ENCODE measurements at regions not wholly inside any gene's neighbourhood (a gene's known extent, or its start where the extent isn't known, plus 50 kb on each side); places are given as distances from the start of the nearest gene placed in this dataset.

- DNase-seq (ENCODE audit: low read depth in 1 of 2, low spot score in 1 of 2): no peak
- in situ Hi-C loops (cut with HindIII; ENCODE audit: low pct_unique_long_range_greater_than_20kb, low sequenced_read_pairs): no loop called here
- no peak for TF ChIP-seq JUND (IDR thresholded peaks at IDR 0.05; ENCODE audit: low read depth)
These were observed 287.1 kb upstream of the ID2 start for GRCh38 chr2:8394569-8395359.

DNA sequence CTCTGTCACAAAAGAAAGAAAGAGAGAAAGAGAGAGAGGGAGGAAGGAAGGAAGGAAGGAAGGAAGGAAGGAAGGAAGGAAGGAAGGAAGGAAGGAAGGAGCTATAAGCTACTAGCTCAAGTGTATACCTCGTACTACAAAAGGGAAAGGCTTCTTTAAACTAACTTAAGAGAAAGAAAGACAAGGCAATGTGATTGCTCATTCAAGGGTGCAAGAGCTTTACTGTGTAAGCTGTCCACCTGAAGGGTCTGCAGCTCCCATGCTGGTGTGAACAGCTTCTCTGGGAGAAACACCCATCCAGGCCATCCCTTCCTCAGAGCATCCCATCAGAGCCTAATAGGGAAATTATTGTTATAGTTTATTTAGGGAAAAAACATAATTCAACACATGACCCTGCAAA lies 286.1 kb upstream of the ID2 start:
- TF ChIP-seq JUND (IDR thresholded peaks at IDR 0.05; ENCODE audit: low read depth): no peak
- in situ Hi-C loops (cut with HindIII; ENCODE audit: low pct_unique_long_range_greater_than_20kb, low sequenced_read_pairs): no loop called here
- no peak for DNase-seq (ENCODE audit: low read depth in 1 of 2, low spot score in 1 of 2)

DNA sequence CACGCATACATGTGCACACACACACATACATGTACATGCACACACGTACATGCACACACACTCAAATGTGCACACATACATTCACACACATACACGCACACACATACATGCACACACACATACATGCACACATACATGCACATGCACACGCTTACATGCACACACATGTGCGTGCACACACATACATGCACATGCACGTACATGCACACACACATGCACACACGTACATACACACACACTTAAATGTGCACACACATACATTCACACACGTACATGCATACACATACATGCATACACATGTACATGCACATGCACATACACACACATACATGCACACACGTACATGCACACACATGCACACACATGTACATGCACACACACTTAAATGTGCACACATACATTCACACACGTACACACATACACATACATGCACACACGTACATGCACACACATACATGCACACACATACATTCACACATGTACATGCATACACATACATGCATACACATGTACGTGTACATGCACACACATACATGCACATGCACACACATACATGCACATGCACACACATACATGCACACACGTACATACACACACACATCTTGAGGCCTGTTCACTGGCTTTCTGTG lies 283.7 kb upstream of the ID2 start:
- no peak for DNase-seq (ENCODE audit: low read depth in 1 of 2, low spot score in 1 of 2)
- in situ Hi-C loops (cut with HindIII; ENCODE audit: low pct_unique_long_range_greater_than_20kb, low sequenced_read_pairs): no loop called here
- no peak for TF ChIP-seq JUND (IDR thresholded peaks at IDR 0.05; ENCODE audit: low read depth)

- no peak for TF ChIP-seq JUND (IDR thresholded peaks at IDR 0.05; ENCODE audit: low read depth)
- in situ Hi-C loops (cut with HindIII; ENCODE audit: low pct_unique_long_range_greater_than_20kb, low sequenced_read_pairs): no loop called here
- no peak for DNase-seq (ENCODE audit: low read depth in 1 of 2, low spot score in 1 of 2)
These were observed 282.1 kb upstream of the ID2 start for GRCh38 chr2:8399731-8400130.

DNA sequence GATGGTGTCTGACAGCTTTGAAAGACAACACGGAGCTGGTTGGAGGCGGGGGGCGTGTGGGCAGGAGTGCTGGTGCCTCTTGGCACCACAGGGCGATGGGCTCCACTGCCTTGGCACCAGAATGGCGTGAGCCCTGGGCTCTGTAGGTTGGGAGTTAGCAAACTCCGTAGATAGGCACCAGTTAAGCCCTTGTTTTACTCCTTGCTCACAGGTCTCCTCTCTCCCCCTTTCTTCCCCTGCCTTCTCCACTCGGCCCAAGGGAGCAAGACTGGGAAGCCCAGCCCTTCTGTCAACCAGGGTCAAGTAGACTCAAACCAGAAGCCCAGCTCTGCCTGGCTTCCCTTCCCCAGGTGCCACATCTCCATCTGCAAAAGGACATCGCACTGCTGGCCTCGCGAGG lies 281.7 kb upstream of the ID2 start:
- no peak for TF ChIP-seq JUND (IDR thresholded peaks at IDR 0.05; ENCODE audit: low read depth)
- in situ Hi-C loops (cut with HindIII; ENCODE audit: low pct_unique_long_range_greater_than_20kb, low sequenced_read_pairs): no loop called here
- no peak for DNase-seq (ENCODE audit: low read depth in 1 of 2, low spot score in 1 of 2)

GRCh38 chr2:8402222-8402621 lies 279.6 kb upstream of the ID2 start:
- DNase-seq (ENCODE audit: low read depth in 1 of 2, low spot score in 1 of 2): no peak
- in situ Hi-C loops (cut with HindIII; ENCODE audit: low pct_unique_long_range_greater_than_20kb, low sequenced_read_pairs): no loop called here
- TF ChIP-seq JUND (IDR thresholded peaks at IDR 0.05; ENCODE audit: low read depth): no peak

GRCh38 chr2:8403876-8404275 lies 278.0 kb upstream of the ID2 start:
- TF ChIP-seq JUND (IDR thresholded peaks at IDR 0.05; ENCODE audit: low read depth): no peak
- in situ Hi-C loops (cut with HindIII; ENCODE audit: low pct_unique_long_range_greater_than_20kb, low sequenced_read_pairs): no loop called here
- DNase-seq (ENCODE audit: low read depth in 1 of 2, low spot score in 1 of 2): peak in 1 of 2 experiments; percentile 13

- no peak for DNase-seq (ENCODE audit: low read depth in 1 of 2, low spot score in 1 of 2)
- in situ Hi-C loops (cut with HindIII; ENCODE audit: low pct_unique_long_range_greater_than_20kb, low sequenced_read_pairs): no loop called here
- TF ChIP-seq JUND (IDR thresholded peaks at IDR 0.05; ENCODE audit: low read depth): no peak
These were observed 276.5 kb upstream of the ID2 start for GRCh38 chr2:8405334-8405733.

DNA sequence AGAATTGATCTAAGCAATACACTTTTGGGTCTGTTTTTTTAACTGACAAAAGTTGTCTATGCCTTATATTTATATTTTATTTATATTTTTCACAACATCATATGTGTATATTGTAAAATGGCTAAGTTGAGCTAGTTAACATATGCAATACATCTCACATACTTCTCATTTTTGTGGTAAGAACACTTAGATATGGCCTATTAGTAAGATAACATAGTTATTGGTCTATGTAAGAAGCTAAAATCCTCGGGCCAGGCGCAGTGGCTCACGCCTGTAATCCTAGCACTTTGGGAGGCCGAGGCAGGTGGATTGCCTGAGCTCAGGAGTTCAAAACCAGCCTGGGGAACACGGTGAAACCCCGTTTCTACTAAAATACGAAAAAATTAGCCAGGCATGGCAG lies 275.6 kb upstream of the ID2 start:
- no peak for DNase-seq (ENCODE audit: low read depth in 1 of 2, low spot score in 1 of 2)
- in situ Hi-C loops (cut with HindIII; ENCODE audit: low pct_unique_long_range_greater_than_20kb, low sequenced_read_pairs): no loop called here
- no peak for TF ChIP-seq JUND (IDR thresholded peaks at IDR 0.05; ENCODE audit: low read depth)

DNA sequence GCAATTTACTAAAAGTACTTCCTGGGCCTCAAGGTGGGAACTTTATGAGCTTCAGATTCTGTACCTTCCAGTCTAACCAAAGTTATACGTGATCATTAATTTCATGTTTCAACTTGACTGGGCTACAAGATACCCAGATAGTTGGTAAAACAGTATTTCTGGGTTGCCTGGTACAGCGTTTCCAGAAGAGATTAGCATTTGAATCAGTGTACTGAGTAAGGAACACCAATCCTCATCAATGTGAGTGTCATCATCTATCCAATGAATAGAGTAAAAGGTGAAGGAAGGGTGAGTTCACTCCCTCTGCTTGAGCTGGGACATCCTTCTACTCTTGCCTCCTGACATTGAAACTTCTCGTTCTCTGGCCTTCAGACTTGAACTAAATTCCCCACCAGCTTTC lies 274.5 kb upstream of the ID2 start:
- no peak for TF ChIP-seq JUND (IDR thresholded peaks at IDR 0.05; ENCODE audit: low read depth)
- DNase-seq (ENCODE audit: low read depth in 1 of 2, low spot score in 1 of 2): no peak
- in situ Hi-C loops (cut with HindIII; ENCODE audit: low pct_unique_long_range_greater_than_20kb, low sequenced_read_pairs): no loop called here

- no peak for DNase-seq (ENCODE audit: low read depth in 1 of 2, low spot score in 1 of 2)
- TF ChIP-seq JUND (IDR thresholded peaks at IDR 0.05; ENCODE audit: low read depth): no peak
- in situ Hi-C loops (cut with HindIII; ENCODE audit: low pct_unique_long_range_greater_than_20kb, low sequenced_read_pairs): no loop called here
These were observed 273.0 kb upstream of the ID2 start for GRCh38 chr2:8408560-8409460.

DNA sequence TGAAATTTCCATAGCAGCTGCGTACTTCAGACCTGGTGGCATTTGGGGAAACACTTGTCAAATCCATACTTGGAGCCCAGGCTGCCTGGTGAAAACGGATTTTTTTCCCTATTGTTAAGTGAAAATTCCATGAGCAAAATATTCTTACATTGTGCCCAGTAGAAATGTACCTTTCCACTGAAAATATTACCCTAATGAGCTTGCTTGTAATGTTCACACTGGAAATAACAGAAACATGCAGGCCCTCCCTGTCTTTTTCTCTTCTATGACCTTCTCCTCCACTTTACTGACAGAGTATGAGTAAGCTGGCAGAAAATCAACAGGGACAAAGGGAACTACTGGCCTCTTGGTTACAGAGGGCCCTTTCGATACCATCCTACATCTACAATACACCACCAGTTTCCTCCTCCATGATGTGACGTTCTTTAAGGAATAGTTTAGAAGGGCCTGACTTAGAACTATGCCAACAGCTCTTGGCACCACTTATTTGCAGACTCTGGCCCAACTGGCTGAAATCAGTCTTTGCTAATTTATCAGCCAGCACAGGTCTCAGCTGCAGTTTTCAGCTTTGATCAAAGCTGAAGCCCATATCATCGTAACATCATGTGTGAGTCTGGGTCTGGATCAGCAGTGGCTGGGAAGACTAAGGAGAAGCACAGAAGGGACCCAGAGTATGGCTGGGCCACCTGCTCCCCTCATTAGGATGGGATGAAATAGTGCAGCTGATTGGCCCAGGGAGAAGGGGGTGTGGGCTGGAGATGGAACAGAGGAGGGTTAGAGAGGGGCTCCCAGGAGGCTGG lies 272.2 kb upstream of the ID2 start:
- in situ Hi-C loops (cut with HindIII; ENCODE audit: low pct_unique_long_range_greater_than_20kb, low sequenced_read_pairs): no loop called here
- TF ChIP-seq JUND (IDR thresholded peaks at IDR 0.05; ENCODE audit: low read depth): no peak
- no peak for DNase-seq (ENCODE audit: low read depth in 1 of 2, low spot score in 1 of 2)

Measured in T47D (cell line).